CD4-positive, alpha-beta T cell (primary cell): ENCODE measurements at regions not wholly inside any gene's neighbourhood (a gene's known extent, or its start where the extent isn't known, plus 50 kb on each side); places are given as distances from the start of the nearest gene placed in this dataset.
"Not testable (repeated sequence)": the region's sequence is repeated elsewhere in the genome, so short reads cannot be mapped to it uniquely, and the experiment has no call there.

ENCODE experiments used
- ATAC-seq: fragments of 200-7000 bp; cut with Tn5 transposase; one replicate; pipeline ENCODE4 v1.10.0; 2022; ENCODE audit warnings: mild to moderate bottlenecking; ENCODE audit not compliant: poor library complexity
- CTCF ChIA-PET: fragments of 350-600 bp; sonication (Branson Sonifier 250); formaldehyde crosslinking; loops from one replicate; lab custom pipeline; 2021; ENCODE audit warnings: antibody characterized with exemption, inconsistent platforms; lab: Charles Lee
- POLR2A ChIA-PET: fragments of 350-600 bp; sonication (Branson Sonifier 250); formaldehyde crosslinking; loops from one replicate; lab custom pipeline; 2021; ENCODE audit warnings: antibody characterized with exemption, inconsistent platforms; lab: Charles Lee
- DNase-seq, 14 experiments: peaks; one replicate each; pipeline ENCODE4 v3.0.0-alpha.2; 2013 to 2020; ENCODE audit warnings: mixed read lengths in 2 of 14
- H3K27ac ChIP-seq, 2 donors: one replicate each; pipeline versions ENCODE4 v1.5.1 to v1.7.0; 2013; ENCODE audit warnings: low read length in 2 of 2, low read depth in 1 of 2, mild to moderate bottlenecking in 1 of 2
- H3K27me3 ChIP-seq, 2 experiments: 1 replicate in 1 of 2; 2 replicates in 1 of 2; pipeline versions ENCODE4 v1.6.1 to v1.7.0; 2013; ENCODE audit warnings: low read length in 2 of 2, control low read depth in 1 of 2, mild to moderate bottlenecking in 1 of 2, moderate library complexity in 1 of 2; ENCODE audit not compliant: insufficient read depth in 2 of 2, control insufficient read depth in 1 of 2
- H3K36me3 ChIP-seq: one replicate; pipeline ENCODE4 v1.6.1; 2013; ENCODE audit warnings: low read length, control low read depth; ENCODE audit not compliant: insufficient read depth
- H3K4me1 ChIP-seq: one replicate; pipeline ENCODE4 v1.6.1; 2013; ENCODE audit warnings: low read length, control low read depth; ENCODE audit not compliant: insufficient read depth
- H3K4me3 ChIP-seq: one replicate; pipeline ENCODE4 v1.5.1; 2013; ENCODE audit warnings: mild to moderate bottlenecking, low read length, moderate library complexity
- H3K9me3 ChIP-seq, 2 experiments: 1 replicate in 1 of 2; 2 replicates in 1 of 2; pipeline versions ENCODE4 v1.6.1 to v1.7.0; 2013; ENCODE audit warnings: low read length in 2 of 2, mild to moderate bottlenecking in 2 of 2, control low read depth in 1 of 2, moderate library complexity in 1 of 2; ENCODE audit not compliant: control insufficient read depth in 1 of 2, insufficient read depth in 1 of 2
- H3K27ac Mint-ChIP-seq: one replicate; pipeline ENCODE4 v1.8.0; 2020; ENCODE audit warnings: mixed read lengths
- H3K27me3 Mint-ChIP-seq: one replicate; pipeline ENCODE4 v1.8.0; 2021; ENCODE audit warnings: mixed read lengths
- H3K36me3 Mint-ChIP-seq: one replicate; pipeline ENCODE4 v1.8.0; 2021; ENCODE audit warnings: low read depth, mixed read lengths
- H3K4me1 Mint-ChIP-seq: one replicate; pipeline ENCODE4 v1.8.0; 2021; ENCODE audit warnings: low read depth, mixed read lengths
- H3K4me3 Mint-ChIP-seq: one replicate; pipeline ENCODE4 v1.8.0; 2020; ENCODE audit warnings: mild to moderate bottlenecking, mixed read lengths
- H3K9me3 Mint-ChIP-seq: one replicate; pipeline ENCODE4 v1.8.0; 2020; ENCODE audit warnings: mixed read lengths
- CTCF ChIP-seq: fragments of 200-600 bp; IDR thresholded peaks from one replicate; pipeline ENCODE4 v1.8.0; 2022; ENCODE audit warnings: antibody characterized with exemption, mild to moderate bottlenecking
- intact Hi-C, 2 experiments: fragments of 100-400 bp; cut with DNase I in 1 of 2; cut with micrococcal nuclease in 1 of 2; formaldehyde crosslinking; loops; one replicate each; pipeline versions ENCODE4 v1.15.1 to v1.9.0; 2023 to 2025; cut with DNase I, micrococcal nuclease

- Histone ChIP-seq H3K27ac (no peak overlapping the region), H3K27me3 (no peaks in the 10 kb centered on the region), H3K36me3 (no peaks in the 10 kb centered on the region), H3K4me1 (no peaks in the 10 kb centered on the region), H3K4me3 (no peak overlapping the region), H3K9me3 (peaks cover 0 to 7% of the 10 kb centered on the region in 2 experiments)
- Mint-ChIP-seq H3K4me1 (no peaks in the 10 kb centered on the region), H3K27me3 (no peaks in the 10 kb centered on the region), H3K4me3 (no peak overlapping the region), H3K27ac (no peak overlapping the region), H3K9me3 (no peaks in the 10 kb centered on the region), H3K36me3 (no peaks in the 10 kb centered on the region)
- ATAC-seq: no peak
- POLR2A ChIA-PET: no interaction called here
- intact Hi-C loops: no loop called here
- no peak for TF ChIP-seq CTCF
- no peak for DNase-seq
- CTCF ChIA-PET: no interaction called here
Measured at GRCh38 chrX:98296129-98296528, 1412.4 kb downstream of the RPA4 start.

GRCh38 chrX:98299785-98300184, 1416.1 kb downstream of the RPA4 start:
- POLR2A ChIA-PET: no interaction called here
- H3K27ac Mint-ChIP-seq: no peak overlapping the region
- DNase-seq (no peak), ATAC-seq (no peak)
- intact Hi-C loops: no loop called here
- H3K36me3 Mint-ChIP-seq: no peaks in the 10 kb centered on the region
- H3K4me3 ChIP-seq: no peak overlapping the region
- no peak overlapping the region for H3K27ac ChIP-seq
- H3K9me3 Mint-ChIP-seq: no peaks in the 10 kb centered on the region
- TF ChIP-seq CTCF: no peak
- no peaks in the 10 kb centered on the region for H3K4me1 Mint-ChIP-seq
- CTCF ChIA-PET: no interaction called here
- no peaks in the 10 kb centered on the region for H3K4me1 ChIP-seq
- H3K4me3 Mint-ChIP-seq: no peak overlapping the region
- no peaks in the 10 kb centered on the region for H3K9me3 ChIP-seq
- no peaks in the 10 kb centered on the region for H3K27me3 ChIP-seq
- no peaks in the 10 kb centered on the region for H3K27me3 Mint-ChIP-seq
- H3K36me3 ChIP-seq: no peaks in the 10 kb centered on the region

- H3K4me1 Mint-ChIP-seq, H3K4me3 ChIP-seq, H3K9me3 Mint-ChIP-seq, H3K27me3 Mint-ChIP-seq, H3K4me3 Mint-ChIP-seq, H3K36me3 ChIP-seq, ATAC-seq, H3K27ac Mint-ChIP-seq, H3K9me3 ChIP-seq, DNase-seq, intact Hi-C loops, CTCF ChIA-PET, POLR2A ChIA-PET, H3K4me1 ChIP-seq, H3K27me3 ChIP-seq, H3K36me3 Mint-ChIP-seq, H3K27ac ChIP-seq: not testable (repeated sequence)
Measured at GRCh38 chrX:98300536-98300935, 1416.8 kb downstream of the RPA4 start.

DNA sequence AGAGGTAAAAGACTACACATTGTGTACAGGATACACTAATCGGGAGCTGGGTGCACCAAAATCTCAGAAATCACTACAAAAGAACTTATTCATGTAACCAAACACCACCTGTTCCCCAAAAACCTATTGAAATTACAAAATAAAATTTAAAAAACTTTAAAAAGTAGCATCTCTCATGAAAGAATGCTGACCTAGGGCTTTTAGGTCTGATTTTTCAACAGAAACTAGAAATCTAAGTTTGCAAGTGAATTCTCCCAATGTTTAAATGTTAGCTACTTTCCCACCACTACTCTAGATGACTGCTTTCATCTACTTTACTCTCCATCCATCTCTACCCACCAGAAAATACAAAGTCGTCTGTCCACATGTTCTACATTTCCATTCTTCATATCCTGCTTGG, 1447.7 kb downstream of the RPA4 start:
- intact Hi-C loops: no loop called here

More for the DNA sequence above, 1447.7 kb downstream of the RPA4 start:
- Mint-ChIP-seq H3K4me3 (no peak overlapping the region), H3K36me3 (no peaks in the 10 kb centered on the region), H3K9me3 (peaks cover 8% of the 10 kb centered on the region), H3K27ac (no peak overlapping the region), H3K27me3 (no peaks in the 10 kb centered on the region), H3K4me1 (no peaks in the 10 kb centered on the region)
- H3K4me3 ChIP-seq: no peak overlapping the region
- no peak overlapping the region for H3K27ac ChIP-seq
- ATAC-seq (no peak), DNase-seq (no peak)
- TF ChIP-seq CTCF: no peak
- no peaks in the 10 kb centered on the region for H3K4me1 ChIP-seq
- H3K36me3 ChIP-seq: no peaks in the 10 kb centered on the region
- H3K27me3 ChIP-seq: no peaks in the 10 kb centered on the region
- CTCF ChIA-PET: no interaction called here
- no peaks in the 10 kb centered on the region for H3K9me3 ChIP-seq
- POLR2A ChIA-PET: no interaction called here
